NCI-H774 (cell line): ENCODE measurements at regions not wholly inside any gene's neighbourhood (a gene's known extent, or its start where the extent isn't known, plus 50 kb on each side); places are given as distances from the start of the nearest gene placed in this dataset.

Experiments used
- DNase-seq: peaks from one replicate; lab custom pipeline; 2025; lab: John Stamatoyannopoulos, UW

DNA sequence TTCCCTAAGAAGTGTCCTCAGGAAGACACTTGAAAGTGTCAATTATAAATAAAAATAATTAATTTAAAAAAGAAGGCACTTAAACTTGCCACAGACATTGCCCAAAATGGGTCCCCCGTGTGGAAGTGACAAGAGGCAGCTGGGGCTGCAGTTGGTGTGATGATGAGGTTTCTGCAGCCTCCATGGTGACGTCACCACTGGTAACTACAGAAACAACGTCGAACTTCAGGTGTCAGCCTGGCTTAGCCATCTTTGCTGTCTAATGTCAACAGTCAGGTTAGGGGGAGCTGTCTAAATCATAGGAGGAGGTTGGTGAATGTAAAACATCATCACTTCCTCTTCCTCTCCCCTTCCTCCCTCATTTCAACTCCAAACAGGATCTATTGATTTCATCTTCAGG lies 328.6 kb downstream of the MN1 start:
- no peak for DNase-seq

DNA sequence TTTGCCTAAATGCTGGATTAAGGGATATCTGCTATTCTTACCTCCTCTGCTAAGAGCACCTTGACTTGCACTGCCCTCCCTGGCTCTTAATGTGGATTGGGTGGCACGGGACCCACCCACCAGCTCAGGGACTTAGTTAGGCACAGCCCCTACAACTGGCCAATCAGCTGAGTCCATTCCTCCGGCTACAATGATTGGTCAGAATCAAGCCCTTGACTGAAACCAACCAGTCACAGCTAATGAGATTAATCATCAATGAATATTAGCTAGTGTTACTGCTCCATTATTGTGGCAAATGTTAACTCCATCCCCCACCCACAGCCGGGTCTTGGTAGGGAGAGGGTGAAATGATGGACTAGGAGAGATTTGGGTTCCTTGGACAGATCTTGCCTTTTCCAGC lies 328.0 kb downstream of the MN1 start:
- no peak for DNase-seq

DNA sequence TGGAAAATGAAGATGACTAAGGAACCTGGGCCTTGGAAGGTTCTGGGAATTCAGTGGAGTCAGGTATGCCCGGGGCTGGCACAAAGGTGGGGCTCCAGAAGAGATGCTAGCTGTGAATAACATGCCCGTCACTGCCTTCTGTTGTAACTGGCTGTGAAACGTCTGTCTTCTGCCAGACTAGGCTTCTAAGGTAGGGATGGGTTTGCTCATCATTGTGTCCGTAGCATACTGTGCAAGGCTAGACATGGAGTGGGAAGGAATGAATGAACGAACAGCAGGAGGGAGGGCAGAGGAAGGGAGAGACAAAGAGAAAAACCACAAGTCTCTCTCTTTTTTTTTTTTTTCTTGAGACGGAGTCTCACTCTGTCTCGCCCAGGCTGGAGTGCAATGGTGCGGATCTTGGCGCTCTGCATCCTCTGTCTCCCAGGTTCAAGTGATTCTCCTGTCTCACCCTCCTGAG lies 327.4 kb downstream of the MN1 start:
- no peak for DNase-seq

DNA sequence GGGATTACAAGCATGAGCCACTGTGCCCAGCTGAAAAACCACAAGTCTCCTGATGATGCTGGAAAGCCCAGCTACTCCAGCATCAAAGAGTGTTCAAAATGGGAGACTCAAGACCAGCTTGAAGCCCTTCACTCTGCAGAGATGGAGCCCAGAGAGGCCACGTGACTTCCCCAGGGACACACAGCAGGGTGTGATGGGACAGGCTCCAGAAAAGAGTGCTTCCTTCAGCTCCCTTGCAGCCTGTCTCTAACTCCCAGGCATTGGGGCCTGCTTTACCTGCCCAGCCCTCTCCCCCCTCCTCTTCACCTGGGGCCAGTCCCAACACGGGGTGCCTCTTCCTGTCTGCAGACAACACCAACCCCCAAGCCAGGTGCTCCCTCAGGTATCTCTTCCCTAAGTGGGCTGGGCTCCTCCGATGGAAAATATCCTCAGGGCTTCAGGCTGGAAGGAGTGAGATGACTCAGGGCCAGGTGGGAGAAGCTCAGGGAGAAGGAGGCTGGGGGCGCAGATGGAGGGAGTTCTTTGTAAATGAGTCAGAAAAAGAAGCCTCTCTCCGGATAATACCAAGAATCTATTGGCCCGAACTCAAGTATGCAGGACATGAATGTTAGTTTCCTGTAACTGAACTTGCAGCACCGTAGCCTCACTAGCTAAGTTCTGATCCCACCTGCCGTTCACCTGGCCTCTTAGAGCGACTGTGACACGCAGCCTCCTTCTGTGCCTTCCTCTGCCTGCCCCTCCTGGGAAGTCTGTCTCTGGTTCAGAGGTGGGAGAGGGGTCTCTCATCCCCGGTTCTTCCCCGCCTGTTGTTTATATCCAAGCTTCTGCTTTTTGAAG lies 326.6 kb downstream of the MN1 start:
- no peak for DNase-seq

DNA sequence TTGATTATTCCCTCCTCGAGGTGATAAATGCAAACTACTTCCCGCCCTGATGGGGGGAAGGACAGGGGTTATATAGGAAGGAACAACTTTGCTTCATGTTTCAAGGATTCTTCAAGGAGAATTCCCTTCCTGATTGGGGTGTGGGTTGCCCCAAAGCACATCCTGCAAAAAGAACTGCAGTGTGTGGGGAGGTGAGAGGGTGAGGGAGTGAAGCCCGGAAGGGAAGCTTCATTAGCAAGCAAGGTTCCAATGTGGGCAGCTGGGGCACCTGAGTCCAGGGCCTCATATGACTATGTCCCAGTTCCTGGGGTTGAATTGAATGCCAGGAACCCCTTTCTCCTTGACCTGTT lies 326.0 kb downstream of the MN1 start:
- DNase-seq, result no peak

DNA sequence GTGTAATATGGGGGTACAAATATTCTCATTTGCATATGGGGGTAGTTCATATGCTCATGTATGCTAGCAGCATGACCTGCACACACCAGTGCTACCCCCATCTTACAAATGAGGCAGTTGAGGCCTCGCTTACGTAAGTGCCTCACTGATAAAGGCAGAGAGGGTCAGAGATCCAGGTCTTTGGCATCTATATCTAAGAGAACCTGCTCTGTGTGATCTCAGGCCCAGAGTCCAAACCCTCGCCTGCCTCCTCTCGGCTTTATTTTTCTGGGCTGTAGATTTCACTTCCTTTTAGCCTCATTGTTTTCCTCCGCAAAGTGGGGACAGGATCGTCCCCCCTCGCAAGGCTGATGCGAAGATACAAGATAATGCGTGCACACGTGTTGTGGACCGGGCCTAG lies 325.2 kb downstream of the MN1 start:
- no peak for DNase-seq

DNA sequence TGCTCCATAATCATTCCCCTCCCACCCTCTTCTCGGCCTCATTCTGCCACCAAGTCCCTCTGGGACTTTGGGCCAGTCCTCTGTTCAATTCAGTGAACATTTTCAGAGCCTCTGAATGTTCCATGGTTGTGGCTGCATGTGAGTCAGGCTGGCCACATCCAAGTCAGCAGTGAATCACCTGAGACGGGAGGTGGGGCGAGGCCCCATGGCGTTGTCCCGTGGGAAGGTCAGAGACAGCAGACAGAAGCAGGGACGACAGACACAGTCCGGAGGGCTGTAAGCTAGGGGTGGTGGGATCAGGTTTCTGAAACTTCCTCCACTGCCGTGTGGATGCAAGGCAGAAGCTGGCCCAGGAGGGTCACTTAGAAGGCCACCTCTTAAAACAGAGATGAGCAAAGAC lies 324.8 kb downstream of the MN1 start:
- DNase-seq, result no peak

DNA sequence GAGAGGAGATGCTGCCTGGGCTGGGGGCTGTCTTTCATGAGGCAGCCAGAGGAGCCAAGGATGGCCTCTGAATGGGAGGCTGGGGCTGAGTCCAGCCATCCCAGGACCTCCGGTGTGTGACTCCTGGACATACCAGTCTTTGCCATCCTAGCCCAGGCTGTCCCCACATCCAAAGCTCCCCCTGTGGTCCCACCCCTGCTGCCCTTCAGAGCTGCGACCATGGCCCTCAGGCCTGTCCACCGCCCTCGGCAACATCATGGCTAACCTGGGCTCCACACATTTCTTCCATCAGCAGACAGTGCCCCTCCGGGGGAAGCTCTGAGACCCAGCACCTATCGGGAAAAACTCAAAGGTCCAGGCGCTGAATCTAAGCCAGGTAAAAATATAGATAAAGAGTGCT lies 324.4 kb downstream of the MN1 start:
- no peak for DNase-seq

DNA sequence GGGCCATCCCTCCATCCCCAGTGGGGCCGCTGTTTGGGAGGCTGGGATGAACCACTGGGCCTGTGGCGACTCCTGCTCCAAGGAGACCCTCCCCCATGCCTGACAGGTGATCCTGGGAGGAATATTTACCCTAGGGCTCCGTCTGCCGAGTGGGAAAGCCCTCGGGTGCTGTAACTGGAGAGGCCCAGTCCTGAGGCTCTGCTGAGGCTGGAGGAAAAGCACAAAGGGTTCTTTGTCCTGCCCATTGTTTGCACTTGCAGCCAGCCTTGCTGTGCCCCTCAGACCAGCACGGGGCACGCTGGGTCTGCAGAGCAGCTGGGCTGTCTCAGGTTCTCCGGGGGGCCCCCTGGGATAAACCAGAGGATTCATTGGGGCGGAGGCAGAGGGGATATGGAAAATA lies 321.1 kb downstream of the MN1 start:
- no peak for DNase-seq

DNA sequence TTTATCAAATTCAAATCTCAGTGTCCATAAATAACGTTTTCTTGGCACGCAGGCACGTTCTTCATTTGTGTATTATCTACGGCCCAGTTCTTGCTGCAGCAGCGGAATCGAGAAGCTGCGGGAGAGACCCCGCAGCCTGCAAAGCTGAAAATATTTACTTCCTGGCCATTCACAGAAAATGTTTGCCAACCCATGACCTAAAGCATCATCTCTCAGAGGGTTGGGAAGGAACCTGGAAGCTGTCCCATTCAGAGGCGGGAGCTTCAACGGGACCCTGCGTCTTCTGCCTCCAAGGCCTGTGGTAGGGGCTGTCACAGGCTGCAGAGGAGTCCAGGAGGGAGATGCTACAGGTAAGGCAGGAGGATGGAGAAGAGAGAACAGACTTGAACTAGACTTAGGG lies 319.2 kb downstream of the MN1 start:
- DNase-seq, result no peak

DNA sequence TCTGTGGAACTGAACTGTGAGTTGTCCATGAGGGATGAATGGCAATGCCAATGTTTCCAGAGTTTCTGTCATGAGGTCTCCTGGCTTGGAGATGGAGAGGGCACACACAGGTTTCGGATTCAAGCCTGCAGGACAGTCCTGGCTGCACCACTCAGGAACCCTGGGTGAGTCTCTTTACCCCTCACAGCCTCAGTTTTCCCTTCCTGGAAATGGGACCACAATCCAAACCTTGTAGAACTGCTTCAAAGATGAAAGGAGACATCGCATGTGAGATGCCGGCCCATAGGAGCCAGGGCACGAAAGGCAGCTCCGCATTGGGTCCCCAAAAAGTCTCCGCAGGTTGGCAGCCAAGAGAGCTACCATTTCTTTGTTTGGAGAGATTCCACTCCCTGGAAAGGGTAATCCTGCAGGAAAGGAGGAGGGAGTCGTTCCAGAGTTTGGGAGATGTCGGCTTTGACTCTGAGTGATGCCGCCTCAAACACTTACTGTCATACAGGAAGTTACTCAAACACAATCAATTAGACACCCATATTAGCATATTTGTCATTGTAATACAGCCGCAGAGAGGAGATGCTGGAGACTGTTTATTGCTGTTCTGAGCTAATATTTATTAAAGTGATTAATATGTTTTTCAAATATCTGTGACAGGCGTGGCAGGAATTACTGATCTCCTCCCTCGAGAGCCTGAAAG lies 318.3 kb downstream of the MN1 start:
- DNase-seq, result no peak

DNA sequence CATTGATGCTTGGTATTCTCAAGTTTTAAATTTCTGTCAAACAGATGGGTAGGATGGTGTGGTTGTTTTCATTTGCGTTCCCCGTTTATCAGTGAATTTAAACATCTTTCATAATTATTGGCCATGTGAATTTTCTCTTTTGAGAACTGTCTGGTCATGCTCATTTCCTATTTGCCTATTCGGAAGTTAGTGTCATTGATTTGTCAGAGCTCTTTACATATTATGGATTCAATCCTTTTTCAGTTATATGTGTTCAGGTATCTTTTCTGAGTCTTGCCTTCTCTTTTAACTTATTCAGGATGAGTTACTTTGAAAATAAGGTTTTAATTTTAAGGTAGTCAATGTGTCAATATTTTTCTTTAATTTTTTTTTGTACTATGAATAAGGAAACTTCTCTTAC lies 315.7 kb downstream of the MN1 start:
- DNase-seq, result no peak

DNA sequence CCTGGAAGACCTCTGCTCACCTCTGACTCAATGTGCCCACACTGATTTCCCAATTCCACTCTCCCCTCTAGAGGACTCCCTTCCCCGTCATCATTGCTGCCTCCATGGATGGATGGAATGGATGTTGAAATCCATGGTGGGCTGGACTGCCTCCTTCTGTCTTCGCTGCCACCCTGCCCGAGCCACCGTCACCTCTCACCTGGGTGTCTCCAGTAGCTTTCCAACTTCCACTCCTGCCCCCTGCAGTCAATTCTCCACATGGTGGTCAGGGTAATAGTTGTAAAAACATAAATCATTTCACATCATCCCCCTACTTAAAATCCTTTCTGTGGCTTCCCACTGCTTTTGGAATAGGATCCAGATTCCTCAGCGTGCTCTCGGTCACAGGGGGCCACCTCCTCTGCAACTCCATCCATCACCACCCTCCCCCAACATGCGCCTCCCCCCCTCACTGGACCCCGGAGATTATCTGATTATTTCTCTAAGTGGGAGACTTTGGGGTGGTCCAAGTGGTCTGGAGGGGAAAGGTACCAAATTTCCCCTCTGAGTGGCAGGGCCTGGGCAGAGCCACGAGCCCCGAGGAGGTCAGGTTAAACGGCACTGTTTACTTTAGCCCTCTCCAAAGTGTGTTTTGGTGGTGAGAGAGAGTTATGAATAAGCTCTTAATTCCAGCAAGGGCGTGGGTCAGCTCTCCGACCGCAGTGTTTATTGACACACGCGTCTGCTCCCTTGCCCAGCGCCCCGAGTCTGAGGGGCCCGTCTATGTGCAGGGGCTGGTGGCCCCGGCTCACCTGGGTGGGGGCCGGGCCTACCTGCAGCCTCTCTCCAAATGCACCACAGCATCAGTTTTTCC lies 313.7 kb downstream of the MN1 start:
- DNase-seq, result no peak

DNA sequence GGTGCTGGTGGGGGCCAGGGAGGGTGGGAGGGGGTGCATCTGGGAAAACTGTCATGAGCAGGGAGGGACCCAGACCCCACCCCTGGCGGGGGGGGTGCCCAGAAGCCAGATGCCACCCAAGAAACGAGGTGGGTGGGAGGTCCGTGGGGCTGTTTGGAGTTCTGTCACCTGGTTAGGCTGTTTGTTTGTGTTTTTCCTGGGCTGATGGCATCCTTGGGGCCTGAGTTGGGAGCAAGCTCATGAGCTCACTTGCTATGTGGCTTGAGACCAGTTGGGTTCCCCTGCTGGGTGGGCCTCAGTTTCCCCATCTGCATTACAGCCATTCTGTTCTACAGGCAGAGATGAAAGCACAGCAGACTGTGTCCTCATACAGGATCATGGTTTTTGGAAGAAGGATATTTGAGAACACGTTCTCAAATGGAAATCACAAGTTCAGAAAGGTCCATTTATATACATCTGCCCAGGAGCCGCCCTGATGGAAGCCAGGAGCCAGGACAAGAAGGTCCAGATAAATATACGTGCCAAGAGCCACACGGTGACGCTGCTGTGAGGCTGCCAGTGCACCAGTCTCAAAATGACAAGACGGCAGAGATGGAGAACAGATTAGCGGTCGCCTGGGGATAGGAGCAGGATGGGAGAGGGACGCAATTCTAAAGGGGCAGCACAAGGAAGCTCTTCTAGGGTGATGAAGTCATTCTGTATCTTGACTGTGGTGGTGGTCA lies 312.9 kb downstream of the MN1 start:
- no peak for DNase-seq

DNA sequence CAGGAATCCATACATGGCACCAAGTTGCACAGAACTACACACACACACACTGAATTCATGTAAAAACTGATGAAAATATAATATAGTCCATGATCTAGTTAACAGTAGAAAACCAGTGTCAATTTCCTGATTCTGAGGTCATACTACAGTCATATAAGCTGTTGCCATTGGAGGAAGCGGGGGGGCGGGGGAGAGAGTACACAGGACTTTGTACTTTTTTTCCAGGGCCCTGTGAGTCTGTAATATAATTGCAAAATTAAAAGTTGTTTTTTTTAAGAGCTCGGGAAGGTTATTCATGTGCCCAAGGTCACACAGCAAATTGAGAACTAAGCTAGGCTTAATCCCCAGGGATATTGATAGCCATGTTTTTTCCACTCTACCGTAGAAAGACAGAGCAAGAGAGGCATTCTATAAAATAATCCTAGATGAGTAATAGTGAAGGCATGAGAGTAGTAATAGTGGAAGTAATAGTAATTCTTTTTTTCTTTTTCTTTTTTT lies 312.3 kb downstream of the MN1 start:
- DNase-seq, result no peak

DNA sequence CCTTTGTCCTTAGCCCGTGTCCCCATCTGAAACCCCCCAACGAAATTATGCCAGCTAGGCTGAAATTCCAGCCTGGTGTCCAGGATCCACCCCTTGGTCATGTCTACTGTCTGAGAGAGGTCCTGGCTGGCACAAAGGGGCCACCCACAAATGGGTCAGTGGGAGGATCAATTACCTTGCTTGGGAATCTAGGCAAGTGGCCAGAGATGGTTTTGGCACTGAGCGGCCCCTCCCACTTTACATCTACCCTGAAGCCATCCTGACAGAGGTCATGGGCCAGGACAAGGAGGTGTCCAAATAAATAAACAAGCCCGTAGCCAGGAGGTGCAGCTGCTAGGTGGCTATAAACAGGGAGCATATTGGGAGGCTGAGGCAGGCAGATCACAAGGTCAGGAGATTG lies 311.5 kb downstream of the MN1 start:
- DNase-seq, result no peak

DNA sequence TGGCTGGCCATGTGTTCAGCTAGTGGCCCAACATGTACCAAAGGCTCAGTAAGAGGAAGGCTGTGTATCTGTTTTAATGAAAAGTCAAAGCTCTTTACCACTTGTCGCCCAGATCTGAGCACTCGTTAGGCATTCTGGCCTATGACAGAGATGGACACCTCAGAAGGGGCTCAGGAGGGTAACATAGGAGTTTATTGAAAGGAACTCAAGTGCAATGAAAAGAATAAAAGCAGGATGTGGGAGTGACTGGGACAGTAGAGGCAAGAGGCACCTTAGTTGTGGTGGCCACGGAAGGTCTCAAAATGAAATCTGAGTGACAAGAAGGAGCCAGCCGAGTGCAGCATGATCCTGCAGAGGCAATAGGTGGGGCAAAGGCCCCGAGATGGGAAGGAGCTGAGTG lies 309.7 kb downstream of the MN1 start:
- DNase-seq, result no peak

DNA sequence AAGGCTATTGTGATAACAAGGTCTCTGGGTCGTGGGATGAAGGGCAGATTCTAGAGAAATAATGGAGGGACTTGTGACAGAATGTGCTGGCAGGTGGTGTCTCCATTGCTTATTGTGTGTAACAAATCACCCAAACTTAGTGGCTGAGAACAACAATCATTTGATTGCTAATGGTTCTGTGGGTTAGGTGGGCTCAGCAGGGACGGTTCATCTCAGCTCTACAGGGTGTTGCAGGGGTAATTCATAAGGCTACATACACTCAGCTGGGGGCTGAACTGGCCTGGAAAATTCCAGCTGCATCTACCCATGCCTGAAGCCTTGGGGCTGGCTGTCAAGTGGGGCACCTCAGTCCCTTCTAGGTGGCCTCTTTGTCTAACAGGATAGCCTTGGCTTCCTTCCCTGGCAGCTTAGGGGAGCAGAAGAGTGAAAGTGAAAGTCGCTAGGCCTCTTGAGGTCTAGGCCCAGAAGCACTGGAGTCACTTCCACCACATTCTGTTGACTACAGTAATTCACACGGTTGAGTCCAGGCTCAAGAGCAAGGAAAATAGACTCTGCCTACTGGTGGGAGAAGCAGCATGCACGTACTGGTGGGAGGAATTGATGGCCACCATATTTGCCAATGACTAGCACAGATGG lies 308.9 kb downstream of the MN1 start:
- DNase-seq, result no peak

DNA sequence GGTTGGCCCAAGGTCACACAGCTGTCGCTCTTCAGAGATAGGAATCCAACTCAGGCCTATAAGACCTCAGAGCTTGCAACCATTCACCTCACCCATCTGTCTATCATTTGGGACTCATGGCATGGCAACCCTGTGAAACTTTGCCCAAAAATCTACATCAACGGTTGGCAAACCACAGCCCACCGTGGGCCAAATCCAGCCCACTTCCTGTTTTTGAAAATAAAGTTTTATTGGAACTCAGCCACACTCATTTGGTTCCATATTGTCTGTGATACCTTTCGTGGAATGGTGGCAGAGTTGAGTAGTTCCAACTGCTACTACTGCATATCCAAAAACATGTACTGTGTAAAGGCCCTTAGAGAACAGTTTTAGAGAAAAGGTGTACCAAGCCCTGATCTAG lies 307.8 kb downstream of the MN1 start:
- no peak for DNase-seq

DNA sequence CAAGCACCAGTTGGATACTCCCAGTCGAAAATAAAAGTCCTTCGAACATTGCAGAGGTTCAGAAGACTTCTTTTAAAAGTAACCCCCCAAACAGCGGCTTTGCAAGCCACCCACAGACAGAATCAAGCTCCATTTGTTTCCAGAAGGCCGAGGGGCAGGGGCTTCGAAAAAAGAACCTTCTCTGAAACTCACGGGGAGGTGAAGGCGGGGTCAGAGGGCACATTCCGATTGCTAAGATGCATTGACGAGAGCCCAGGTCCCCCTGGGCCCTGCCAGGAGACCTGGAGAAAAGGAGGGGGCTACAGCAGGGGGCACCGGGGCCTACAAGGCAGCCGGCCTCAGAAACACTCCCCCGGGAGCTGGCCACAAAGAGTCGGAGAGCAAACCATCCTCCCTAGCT lies 306.8 kb downstream of the MN1 start:
- no peak for DNase-seq

DNA sequence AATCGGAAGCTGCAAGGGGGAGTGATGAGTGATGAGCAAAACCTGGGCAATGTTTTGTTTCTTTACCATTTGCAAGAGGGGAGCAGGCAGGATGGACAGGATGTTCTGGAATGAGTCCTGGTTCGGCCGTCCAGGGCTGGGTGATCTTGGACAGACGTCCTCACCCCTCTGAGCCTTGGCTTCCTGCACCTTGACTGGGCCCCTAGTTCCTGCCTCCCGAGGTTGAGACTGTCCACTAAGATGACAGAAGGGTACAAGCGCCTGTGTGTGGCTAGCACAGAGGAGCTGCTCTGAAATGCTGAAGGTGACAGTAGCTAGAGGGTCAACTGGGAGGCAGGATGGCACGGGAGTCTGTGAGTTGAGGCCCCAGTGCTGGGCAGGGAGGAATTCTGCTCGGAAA lies 306.2 kb downstream of the MN1 start:
- no peak for DNase-seq

DNA sequence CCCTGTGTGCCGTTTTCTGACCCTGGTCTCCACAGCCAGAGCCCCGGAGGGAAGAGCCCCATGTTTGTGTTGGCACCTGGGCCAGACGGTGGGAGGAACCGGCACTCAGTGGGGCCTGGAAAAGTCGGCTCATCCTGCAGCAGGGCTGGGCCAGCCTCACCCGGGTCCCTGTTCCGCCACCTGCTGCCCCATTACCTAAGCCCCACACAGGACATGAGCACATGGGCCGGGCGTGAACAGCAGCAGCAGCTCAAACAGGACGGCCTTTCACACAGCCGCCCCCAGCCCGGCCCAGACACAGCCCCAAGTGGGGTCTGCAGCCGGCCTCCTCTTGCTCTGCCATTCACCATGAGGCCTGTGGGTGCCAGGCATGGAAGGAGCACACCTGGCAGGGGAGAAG lies 302.4 kb downstream of the MN1 start:
- no peak for DNase-seq
